Thyroid gland (tissue), 4 donors: ENCODE measurements at regions not wholly inside any gene's neighbourhood (a gene's known extent, or its start where the extent isn't known, plus 50 kb on each side); places are given as distances from the start of the nearest gene placed in this dataset.

Experiments
- POLR2A ChIP-seq, 2 donors: fragments of 450-650 bp; IDR thresholded peaks; one replicate each; pipeline ENCODE4 v1.6.1; 2017; ENCODE audit warnings: antibody characterized with exemption in 2 of 2, mild to moderate bottlenecking in 2 of 2, moderate library complexity in 1 of 2
- TF ChIP-seq, protein P1 (sequence below), 6 experiments: fragments of 200-600 bp in 3 of 6; fragments of 450-650 bp in 3 of 6; sonication (generic) in 3 of 6; IDR thresholded peaks; one replicate each; pipeline ENCODE4 v1.5.1; 2016 to 2019; ENCODE audit warnings: antibody characterized with exemption in 6 of 6, mild to moderate bottlenecking in 2 of 6, inconsistent platforms in 1 of 6, moderate library complexity in 1 of 6

DNA sequence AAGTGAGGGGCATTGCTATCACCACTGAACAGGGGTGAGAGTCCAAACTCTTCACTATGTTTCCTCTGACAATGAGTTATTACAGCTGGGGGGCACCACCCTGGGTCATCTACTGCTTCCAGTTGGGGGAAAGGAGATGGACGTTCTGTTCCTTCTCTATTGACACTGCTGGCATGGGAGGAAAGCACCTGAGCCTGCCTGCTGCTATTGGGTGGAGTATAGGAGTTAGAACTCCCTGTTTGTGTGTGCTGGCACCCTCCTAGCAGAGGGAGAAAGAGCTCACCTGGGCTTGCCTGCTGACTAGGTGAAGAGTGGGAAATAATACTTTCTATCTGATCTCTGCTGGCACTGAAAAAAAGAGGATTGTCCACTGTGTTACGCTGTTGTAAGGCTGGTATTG, 163.8 kb downstream of the MSN start:
- TF ChIP-seq, protein P1, sequence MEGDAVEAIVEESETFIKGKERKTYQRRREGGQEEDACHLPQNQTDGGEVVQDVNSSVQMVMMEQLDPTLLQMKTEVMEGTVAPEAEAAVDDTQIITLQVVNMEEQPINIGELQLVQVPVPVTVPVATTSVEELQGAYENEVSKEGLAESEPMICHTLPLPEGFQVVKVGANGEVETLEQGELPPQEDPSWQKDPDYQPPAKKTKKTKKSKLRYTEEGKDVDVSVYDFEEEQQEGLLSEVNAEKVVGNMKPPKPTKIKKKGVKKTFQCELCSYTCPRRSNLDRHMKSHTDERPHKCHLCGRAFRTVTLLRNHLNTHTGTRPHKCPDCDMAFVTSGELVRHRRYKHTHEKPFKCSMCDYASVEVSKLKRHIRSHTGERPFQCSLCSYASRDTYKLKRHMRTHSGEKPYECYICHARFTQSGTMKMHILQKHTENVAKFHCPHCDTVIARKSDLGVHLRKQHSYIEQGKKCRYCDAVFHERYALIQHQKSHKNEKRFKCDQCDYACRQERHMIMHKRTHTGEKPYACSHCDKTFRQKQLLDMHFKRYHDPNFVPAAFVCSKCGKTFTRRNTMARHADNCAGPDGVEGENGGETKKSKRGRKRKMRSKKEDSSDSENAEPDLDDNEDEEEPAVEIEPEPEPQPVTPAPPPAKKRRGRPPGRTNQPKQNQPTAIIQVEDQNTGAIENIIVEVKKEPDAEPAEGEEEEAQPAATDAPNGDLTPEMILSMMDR (IDR thresholded peaks at IDR 0.05) = no peak
- no peak for TF ChIP-seq POLR2A (IDR thresholded peaks at IDR 0.05)
